CD4-positive, alpha-beta T cell treated with Interferon alpha-2 for 1 hour (primary cell): ENCODE measurements at regions not wholly inside any gene's neighbourhood (a gene's known extent, or its start where the extent isn't known, plus 50 kb on each side); places are given as distances from the start of the nearest gene placed in this dataset.

Experiments used
- DNase-seq, 2 donors: peaks; one replicate each; pipeline ENCODE4 v3.0.0-alpha.2; 2020 to 2022

- DNase-seq, result no peak
These were observed 73.0 kb upstream of the LGALSL start for GRCh38 chr2:64380853-64381527.

GRCh38 chr2:64383016-64383591 lies 70.9 kb upstream of the LGALSL start:
- no peak for DNase-seq

- no peak for DNase-seq
These were observed 70.1 kb upstream of the LGALSL start for GRCh38 chr2:64383881-64384280.

- DNase-seq, result no peak
These were observed 67.3 kb upstream of the LGALSL start for GRCh38 chr2:64386676-64387075.

GRCh38 chr2:64390586-64390985 lies 63.4 kb upstream of the LGALSL start:
- no peak for DNase-seq

GRCh38 chr2:64391424-64391823 lies 62.5 kb upstream of the LGALSL start:
- no peak for DNase-seq

GRCh38 chr2:64391940-64392339 lies 62.0 kb upstream of the LGALSL start:
- DNase-seq, result no peak

GRCh38 chr2:64392529-64392928 lies 61.4 kb upstream of the LGALSL start:
- DNase-seq, result no peak

GRCh38 chr2:64393383-64394010 lies 60.5 kb upstream of the LGALSL start:
- no peak for DNase-seq

GRCh38 chr2:64394153-64394552 lies 59.8 kb upstream of the LGALSL start:
- no peak for DNase-seq

GRCh38 chr2:64396001-64396400 lies 58.0 kb upstream of the LGALSL start:
- no peak for DNase-seq

- DNase-seq, result no peak
These were observed 57.4 kb upstream of the LGALSL start for GRCh38 chr2:64396551-64396950.

- no peak for DNase-seq
These were observed 55.3 kb upstream of the LGALSL start for GRCh38 chr2:64398516-64399129.

- no peak for DNase-seq
These were observed 54.4 kb upstream of the LGALSL start for GRCh38 chr2:64399521-64399920.

- DNase-seq, result no peak
These were observed 53.7 kb upstream of the LGALSL start for GRCh38 chr2:64400105-64400728.

- DNase-seq, result no peak
These were observed 53.0 kb upstream of the LGALSL start for GRCh38 chr2:64400733-64401528.

GRCh38 chr2:64401529-64401880 lies 52.5 kb upstream of the LGALSL start:
- no peak for DNase-seq

- DNase-seq, result no peak
These were observed 51.1 kb upstream of the LGALSL start for GRCh38 chr2:64402876-64403275.

GRCh38 chr2:64403426-64403825 lies 50.5 kb upstream of the LGALSL start:
- DNase-seq, result no peak

- no peak for DNase-seq
These were observed 49.8 kb upstream of the LGALSL start for GRCh38 chr2:64404002-64404731.
